ENCODE measurements at regions not wholly inside any gene's neighbourhood (a gene's known extent, or its start where the extent isn't known, plus 50 kb on each side); places are given as distances from the start of the nearest gene placed in this dataset.

DNA sequence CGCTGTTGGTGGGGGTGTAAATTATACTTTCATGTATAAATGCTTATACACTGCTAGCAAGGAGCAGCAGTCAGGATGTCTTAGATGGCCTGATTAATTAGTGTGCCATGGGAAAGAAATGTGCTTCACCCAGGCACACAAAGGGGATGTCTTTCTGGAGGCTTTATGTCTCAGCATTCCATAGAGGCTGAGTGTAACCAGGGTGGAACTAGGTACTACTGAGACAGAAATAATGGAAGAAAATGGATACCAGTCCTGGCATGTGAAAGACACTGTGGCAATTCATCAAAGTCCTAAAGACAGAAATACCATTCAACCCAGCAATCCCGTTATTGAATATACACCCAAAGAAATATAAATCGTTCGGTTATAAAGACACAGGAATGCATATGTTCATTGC lies 52.5 kb downstream of the PF4 start:
- peaks cover 4% of the 10 kb centered on the region for H3K9me3 Mint-ChIP-seq
- no peak overlapping the region for H3K27ac Mint-ChIP-seq
- H3K27me3 Mint-ChIP-seq (ENCODE audit: low read depth): peaks cover 6% of the 10 kb centered on the region
- TF ChIP-seq, protein P1, sequence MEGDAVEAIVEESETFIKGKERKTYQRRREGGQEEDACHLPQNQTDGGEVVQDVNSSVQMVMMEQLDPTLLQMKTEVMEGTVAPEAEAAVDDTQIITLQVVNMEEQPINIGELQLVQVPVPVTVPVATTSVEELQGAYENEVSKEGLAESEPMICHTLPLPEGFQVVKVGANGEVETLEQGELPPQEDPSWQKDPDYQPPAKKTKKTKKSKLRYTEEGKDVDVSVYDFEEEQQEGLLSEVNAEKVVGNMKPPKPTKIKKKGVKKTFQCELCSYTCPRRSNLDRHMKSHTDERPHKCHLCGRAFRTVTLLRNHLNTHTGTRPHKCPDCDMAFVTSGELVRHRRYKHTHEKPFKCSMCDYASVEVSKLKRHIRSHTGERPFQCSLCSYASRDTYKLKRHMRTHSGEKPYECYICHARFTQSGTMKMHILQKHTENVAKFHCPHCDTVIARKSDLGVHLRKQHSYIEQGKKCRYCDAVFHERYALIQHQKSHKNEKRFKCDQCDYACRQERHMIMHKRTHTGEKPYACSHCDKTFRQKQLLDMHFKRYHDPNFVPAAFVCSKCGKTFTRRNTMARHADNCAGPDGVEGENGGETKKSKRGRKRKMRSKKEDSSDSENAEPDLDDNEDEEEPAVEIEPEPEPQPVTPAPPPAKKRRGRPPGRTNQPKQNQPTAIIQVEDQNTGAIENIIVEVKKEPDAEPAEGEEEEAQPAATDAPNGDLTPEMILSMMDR (IDR thresholded peaks at IDR 0.05; ENCODE audit: unreplicated experiment in 3 of 3): no peak
- no peak overlapping the region for H3K4me3 Mint-ChIP-seq
- no peaks in the 10 kb centered on the region for H3K4me1 Mint-ChIP-seq
- no peaks in the 10 kb centered on the region for H3K36me3 Mint-ChIP-seq (ENCODE audit: low read depth)

DNA sequence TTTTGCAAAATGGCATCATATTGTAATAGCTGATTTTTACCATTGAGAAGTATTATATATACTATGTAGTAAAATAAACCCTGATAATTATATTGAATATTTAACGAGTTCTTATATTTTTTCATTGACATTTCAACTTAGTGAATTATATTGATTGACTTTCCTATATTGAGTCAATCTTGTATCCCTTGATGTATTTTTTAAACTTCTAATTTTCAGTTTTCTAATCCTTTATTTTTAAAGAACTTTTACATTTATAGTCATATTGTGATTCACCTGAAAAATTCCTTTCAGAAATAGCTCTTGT lies 54.4 kb downstream of the CXCL1 start:
- H3K27me3 Mint-ChIP-seq (ENCODE audit: low read depth): peaks cover 6% of the 10 kb centered on the region
- no peaks in the 10 kb centered on the region for H3K36me3 Mint-ChIP-seq (ENCODE audit: low read depth)
- peaks cover 2% of the 10 kb centered on the region for H3K9me3 Mint-ChIP-seq
- H3K27ac Mint-ChIP-seq: no peak overlapping the region
- TF ChIP-seq, protein P1 (IDR thresholded peaks at IDR 0.05; ENCODE audit: unreplicated experiment in 3 of 3): no peak
- no peaks in the 10 kb centered on the region for H3K4me1 Mint-ChIP-seq
- H3K4me3 Mint-ChIP-seq: no peak overlapping the region

DNA sequence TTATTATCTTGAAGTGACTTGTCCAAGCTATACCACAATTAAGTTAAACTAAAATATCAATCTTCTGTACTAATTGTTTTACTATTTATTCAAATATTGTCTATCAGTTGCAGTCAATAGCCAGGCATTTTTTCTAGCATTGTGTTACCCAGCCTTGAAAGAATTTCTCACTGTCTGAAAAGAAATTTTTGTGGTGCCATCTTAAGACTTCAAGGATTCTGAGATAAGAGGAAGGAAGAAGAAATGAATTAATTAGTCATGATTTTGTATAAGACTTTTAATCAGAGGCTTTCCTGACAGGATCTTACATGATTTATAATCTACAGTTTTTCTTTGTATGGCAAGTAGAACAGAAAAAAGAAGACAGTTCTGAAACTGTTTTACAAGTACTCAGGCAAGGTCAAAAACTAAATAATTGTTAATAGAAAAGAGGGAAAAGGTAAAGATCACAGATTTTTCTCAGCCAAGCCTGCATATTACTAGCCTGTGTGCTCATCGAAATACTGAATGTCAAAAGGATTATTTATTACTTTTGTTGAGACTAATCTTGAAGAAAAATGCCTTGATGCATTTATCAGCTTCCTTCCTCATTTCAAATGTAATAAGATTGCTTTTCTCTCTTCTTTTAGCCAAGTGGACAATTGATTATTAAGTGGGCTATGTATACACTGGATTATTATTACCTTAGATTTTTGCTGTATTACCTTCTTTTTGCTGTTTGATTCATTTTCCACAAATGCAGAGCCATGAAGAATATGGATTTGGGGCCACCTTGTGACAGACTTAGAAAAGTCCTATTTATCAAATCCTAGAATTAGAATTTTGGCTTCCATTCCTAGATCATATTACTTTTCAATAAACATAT lies 53.8 kb downstream of the CXCL1 start:
- no peak overlapping the region for H3K27ac Mint-ChIP-seq
- no peak overlapping the region for H3K4me3 Mint-ChIP-seq
- H3K36me3 Mint-ChIP-seq (ENCODE audit: low read depth): no peaks in the 10 kb centered on the region
- TF ChIP-seq, protein P1 (IDR thresholded peaks at IDR 0.05; ENCODE audit: unreplicated experiment in 3 of 3): peak; percentile 33 to 50 (median 39)
- H3K9me3 Mint-ChIP-seq: no peaks in the 10 kb centered on the region
- no peaks in the 10 kb centered on the region for H3K4me1 Mint-ChIP-seq
- peaks cover 6% of the 10 kb centered on the region for H3K27me3 Mint-ChIP-seq (ENCODE audit: low read depth)

DNA sequence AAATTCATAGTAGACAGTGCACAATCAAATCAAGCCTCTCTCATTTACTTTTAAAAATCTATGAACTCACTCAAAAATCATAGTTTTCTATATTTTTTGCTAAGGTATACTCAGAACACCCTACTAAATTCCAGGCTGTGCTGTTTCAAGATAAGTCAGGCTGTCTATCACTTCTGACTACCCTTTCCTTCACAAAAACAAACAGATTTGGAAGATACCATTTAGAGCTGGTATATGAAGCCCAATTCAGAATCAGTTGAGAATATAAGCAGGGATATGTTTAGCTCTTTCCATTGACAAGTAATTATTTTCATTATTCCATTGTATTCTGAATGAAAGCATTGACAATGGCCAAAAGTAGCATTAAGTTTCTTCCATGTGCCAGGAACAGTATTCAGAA lies 53.1 kb downstream of the CXCL1 start:
- TF ChIP-seq, protein P1 (IDR thresholded peaks at IDR 0.05; ENCODE audit: unreplicated experiment in 3 of 3): no peak
- no peak overlapping the region for H3K27ac Mint-ChIP-seq
- H3K9me3 Mint-ChIP-seq: no peaks in the 10 kb centered on the region
- H3K27me3 Mint-ChIP-seq (ENCODE audit: low read depth): no peaks in the 10 kb centered on the region
- no peaks in the 10 kb centered on the region for H3K36me3 Mint-ChIP-seq (ENCODE audit: low read depth)
- H3K4me3 Mint-ChIP-seq: no peak overlapping the region
- H3K4me1 Mint-ChIP-seq: no peaks in the 10 kb centered on the region
